ENCODE measurements at regions not wholly inside any gene's neighbourhood (a gene's known extent, or its start where the extent isn't known, plus 50 kb on each side); places are given as distances from the start of the nearest gene placed in this dataset.

- no peak overlapping the region for H2AFZ ChIP-seq (ENCODE audit: low read depth, low read length, severe bottlenecking)
- no peaks in the 10 kb centered on the region; the same call in 1 of the 2 replicates for H3K9me2 ChIP-seq (replicated peaks; ENCODE audit: insufficient read depth, low read length)
- no peaks in the 10 kb centered on the region for H3K27me3 ChIP-seq (ENCODE audit: low read length)
- H3K9ac ChIP-seq (ENCODE audit: low read length): no peak overlapping the region
- TF ChIP-seq EZH2phosphoT487 (conservative IDR thresholded peaks at IDR 0.05; ENCODE audit: low read length): no peak
- TF ChIP-seq CTCF (IDR thresholded peaks at IDR 0.05; ENCODE audit: insufficient read depth, low read length, poor library complexity, severe bottlenecking): no peak
- no peaks in the 10 kb centered on the region for H3K36me3 ChIP-seq (ENCODE audit: low read length)
- H3F3A ChIP-seq (ENCODE audit: insufficient read depth): no peaks in the 10 kb centered on the region
- no peaks in the 10 kb centered on the region for H3K9me3 ChIP-seq (ENCODE audit: insufficient read depth, low read length)
- no peak overlapping the region for H3K4me3 ChIP-seq (ENCODE audit: insufficient read depth, low read length, poor library complexity, severe bottlenecking)
- H3K27ac ChIP-seq (ENCODE audit: low read depth, low read length): no peak overlapping the region
- no peak overlapping the region for H3K4me2 ChIP-seq (ENCODE audit: low read depth, low read length, poor library complexity, severe bottlenecking)
- H4K20me1 ChIP-seq (ENCODE audit: low read depth, low read length): no peaks in the 10 kb centered on the region
- H3K79me2 ChIP-seq (ENCODE audit: insufficient read depth, low read length): no peaks in the 10 kb centered on the region
Measured at GRCh38 chr9:115241641-115242040, 123.7 kb upstream of the TNC start.

GRCh38 chr9:115249488-115249887 lies 131.5 kb upstream of the TNC start:
- Histone ChIP-seq H3K9me2 (replicated peaks; ENCODE audit: insufficient read depth, low read length) (no peaks in the 10 kb centered on the region), H3K79me2 (ENCODE audit: insufficient read depth, low read length) (no peaks in the 10 kb centered on the region), H3K27ac (ENCODE audit: low read depth, low read length) (no peak overlapping the region), H4K20me1 (ENCODE audit: low read depth, low read length) (no peaks in the 10 kb centered on the region), H3K4me2 (ENCODE audit: low read depth, low read length, poor library complexity, severe bottlenecking) (no peak overlapping the region), H2AFZ (ENCODE audit: low read depth, low read length, severe bottlenecking) (no peak overlapping the region), H3K9ac (ENCODE audit: low read length) (no peak overlapping the region), H3K9me3 (ENCODE audit: insufficient read depth, low read length) (no peaks in the 10 kb centered on the region), H3F3A (ENCODE audit: insufficient read depth) (no peaks in the 10 kb centered on the region), H3K36me3 (ENCODE audit: low read length) (no peaks in the 10 kb centered on the region), H3K27me3 (ENCODE audit: low read length) (no peaks in the 10 kb centered on the region), H3K4me3 (ENCODE audit: insufficient read depth, low read length, poor library complexity, severe bottlenecking) (no peak overlapping the region)
- TF ChIP-seq EZH2phosphoT487 (conservative IDR thresholded peaks at IDR 0.05; ENCODE audit: low read length) (no peak), CTCF (IDR thresholded peaks at IDR 0.05; ENCODE audit: insufficient read depth, low read length, poor library complexity, severe bottlenecking) (no peak)

- Histone ChIP-seq H2AFZ (ENCODE audit: low read depth, low read length, severe bottlenecking) (no peak overlapping the region), H3K27ac (ENCODE audit: low read depth, low read length) (no peak overlapping the region), H3F3A (ENCODE audit: insufficient read depth) (no peaks in the 10 kb centered on the region)
Measured at GRCh38 chr9:115250621-115251032, 132.7 kb upstream of the TNC start.

GRCh38 chr9:115254287-115255180 lies 136.6 kb upstream of the TNC start:
- Histone ChIP-seq H3K4me3 (ENCODE audit: insufficient read depth, low read length, poor library complexity, severe bottlenecking) (no peak overlapping the region), H3K9me2 (replicated peaks; ENCODE audit: insufficient read depth, low read length) (no peaks in the 10 kb centered on the region), H3K27ac (ENCODE audit: low read depth, low read length) (no peak overlapping the region), H4K20me1 (ENCODE audit: low read depth, low read length) (no peaks in the 10 kb centered on the region), H3K36me3 (ENCODE audit: low read length) (no peaks in the 10 kb centered on the region), H3K9me3 (ENCODE audit: insufficient read depth, low read length) (no peaks in the 10 kb centered on the region), H2AFZ (ENCODE audit: low read depth, low read length, severe bottlenecking) (no peak overlapping the region), H3K79me2 (ENCODE audit: insufficient read depth, low read length) (no peaks in the 10 kb centered on the region), H3F3A (ENCODE audit: insufficient read depth) (no peaks in the 10 kb centered on the region), H3K27me3 (ENCODE audit: low read length) (no peaks in the 10 kb centered on the region), H3K9ac (ENCODE audit: low read length) (no peak overlapping the region), H3K4me2 (ENCODE audit: low read depth, low read length, poor library complexity, severe bottlenecking) (no peak overlapping the region)
- TF ChIP-seq CTCF (IDR thresholded peaks at IDR 0.05; ENCODE audit: insufficient read depth, low read length, poor library complexity, severe bottlenecking) (no peak), EZH2phosphoT487 (conservative IDR thresholded peaks at IDR 0.05; ENCODE audit: low read length) (no peak)

More at GRCh38 chr9:115250621-115251032, 132.7 kb upstream of the TNC start:
- Histone ChIP-seq H3K9me3 (ENCODE audit: insufficient read depth, low read length) (no peaks in the 10 kb centered on the region), H3K9ac (ENCODE audit: low read length) (no peak overlapping the region), H3K36me3 (ENCODE audit: low read length) (no peaks in the 10 kb centered on the region), H3K4me3 (ENCODE audit: insufficient read depth, low read length, poor library complexity, severe bottlenecking) (no peak overlapping the region), H3K4me2 (ENCODE audit: low read depth, low read length, poor library complexity, severe bottlenecking) (no peak overlapping the region), H3K9me2 (replicated peaks; ENCODE audit: insufficient read depth, low read length) (no peaks in the 10 kb centered on the region), H3K27me3 (ENCODE audit: low read length) (no peaks in the 10 kb centered on the region), H3K79me2 (ENCODE audit: insufficient read depth, low read length) (no peaks in the 10 kb centered on the region), H4K20me1 (ENCODE audit: low read depth, low read length) (no peaks in the 10 kb centered on the region)
- no peak for TF ChIP-seq EZH2phosphoT487 (conservative IDR thresholded peaks at IDR 0.05; ENCODE audit: low read length)
